Testis (tissue), 2 donors: ENCODE measurements at regions not wholly inside any gene's neighbourhood (a gene's known extent, or its start where the extent isn't known, plus 50 kb on each side); places are given as distances from the start of the nearest gene placed in this dataset.

Source experiments
- POLR2A ChIP-seq: fragments of 450-650 bp; IDR thresholded peaks from one replicate; pipeline ENCODE4 v1.6.1; 2017; ENCODE audit warnings: antibody characterized with exemption, mild to moderate bottlenecking, moderate library complexity
- TF ChIP-seq, protein P1 (sequence below), 3 experiments: fragments of 450-650 bp in 2 of 3; fragments of 200-600 bp in 1 of 3; sonication (generic) in 1 of 3; IDR thresholded peaks; one replicate each; pipeline ENCODE4 v1.5.1; 2016 to 2019; ENCODE audit warnings: antibody characterized with exemption in 3 of 3, mild to moderate bottlenecking in 2 of 3, moderate library complexity in 1 of 3

- TF ChIP-seq, protein P1, sequence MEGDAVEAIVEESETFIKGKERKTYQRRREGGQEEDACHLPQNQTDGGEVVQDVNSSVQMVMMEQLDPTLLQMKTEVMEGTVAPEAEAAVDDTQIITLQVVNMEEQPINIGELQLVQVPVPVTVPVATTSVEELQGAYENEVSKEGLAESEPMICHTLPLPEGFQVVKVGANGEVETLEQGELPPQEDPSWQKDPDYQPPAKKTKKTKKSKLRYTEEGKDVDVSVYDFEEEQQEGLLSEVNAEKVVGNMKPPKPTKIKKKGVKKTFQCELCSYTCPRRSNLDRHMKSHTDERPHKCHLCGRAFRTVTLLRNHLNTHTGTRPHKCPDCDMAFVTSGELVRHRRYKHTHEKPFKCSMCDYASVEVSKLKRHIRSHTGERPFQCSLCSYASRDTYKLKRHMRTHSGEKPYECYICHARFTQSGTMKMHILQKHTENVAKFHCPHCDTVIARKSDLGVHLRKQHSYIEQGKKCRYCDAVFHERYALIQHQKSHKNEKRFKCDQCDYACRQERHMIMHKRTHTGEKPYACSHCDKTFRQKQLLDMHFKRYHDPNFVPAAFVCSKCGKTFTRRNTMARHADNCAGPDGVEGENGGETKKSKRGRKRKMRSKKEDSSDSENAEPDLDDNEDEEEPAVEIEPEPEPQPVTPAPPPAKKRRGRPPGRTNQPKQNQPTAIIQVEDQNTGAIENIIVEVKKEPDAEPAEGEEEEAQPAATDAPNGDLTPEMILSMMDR (IDR thresholded peaks at IDR 0.05) = no peak
- no peak for TF ChIP-seq POLR2A
Observed at GRCh38 chr2:234322766-234323465, 174.0 kb downstream of the ARL4C start.
